HG03342 (cell line): ENCODE measurements at regions not wholly inside any gene's neighbourhood (a gene's known extent, or its start where the extent isn't known, plus 50 kb on each side); places are given as distances from the start of the nearest gene placed in this dataset.
"Not testable (repeated sequence)": the region's sequence is repeated elsewhere in the genome, so short reads cannot be mapped to it uniquely, and the experiment has no call there.

Experiments
- ATAC-seq: cut with Tn5 transposase; IDR thresholded peaks from one replicate; pipeline ENCODE4 v1.9.1; 2021; ENCODE audit warnings: mild to moderate bottlenecking, moderate library complexity; ENCODE audit not compliant: unreplicated experiment

DNA sequence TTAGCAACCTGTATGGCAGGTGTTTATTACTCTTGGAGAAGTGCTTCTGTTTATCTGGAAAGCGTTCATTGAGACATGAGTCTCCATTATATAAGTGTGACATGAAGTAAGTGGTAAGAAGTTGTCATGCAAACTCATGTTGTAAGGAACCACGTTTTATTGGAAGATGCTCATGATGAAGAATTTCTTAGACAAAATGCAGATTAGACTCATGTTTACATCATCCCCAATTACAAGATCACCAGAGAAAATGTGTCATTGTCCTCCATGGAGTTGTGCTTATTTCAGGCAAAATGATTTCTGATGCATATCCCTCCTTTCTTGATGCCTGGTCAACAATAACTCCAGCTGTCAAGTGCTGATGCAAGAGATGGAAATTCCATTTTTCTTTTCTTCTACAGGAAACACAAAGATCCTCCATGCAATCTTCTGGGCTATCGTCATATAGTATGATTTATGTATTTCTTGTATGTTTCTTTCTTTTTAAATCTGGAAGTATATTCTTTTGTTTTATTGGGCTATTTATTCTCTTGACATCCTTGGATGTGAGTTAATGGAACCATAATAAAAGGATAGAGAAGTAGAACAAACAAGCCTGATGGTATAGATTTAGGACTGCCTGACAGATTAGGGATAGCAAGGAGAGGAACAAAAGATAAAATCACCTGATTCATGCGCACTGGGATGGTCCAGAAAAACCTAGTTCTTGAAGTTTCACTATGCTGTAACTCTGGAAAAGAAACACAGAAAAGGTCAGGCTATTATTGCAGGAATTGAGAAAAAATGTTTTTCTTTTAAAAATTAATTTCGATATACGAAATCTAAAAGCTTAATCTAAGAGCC is 50.7 kb upstream of the DIAPH3 start:
- no peak for ATAC-seq

DNA sequence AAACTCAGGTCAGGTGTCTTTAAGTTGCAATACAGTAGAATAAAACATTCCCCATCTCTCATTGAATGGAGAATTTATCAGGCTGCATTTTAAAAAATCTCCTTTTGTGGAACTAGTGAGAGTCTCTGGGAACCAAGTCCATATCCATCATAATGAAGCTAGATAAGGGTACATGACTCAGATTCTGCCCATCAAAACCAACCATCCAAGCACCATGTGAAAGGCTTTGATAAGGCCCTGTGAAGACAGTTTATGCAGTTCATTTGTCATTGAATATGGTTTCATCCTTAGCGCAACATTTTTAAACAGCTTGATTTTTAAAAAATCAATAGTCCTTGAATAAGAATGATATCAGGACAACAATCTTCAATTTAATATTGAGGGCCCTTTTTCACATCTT is 56.3 kb upstream of the DIAPH3 start:
- ATAC-seq: no peak

DNA sequence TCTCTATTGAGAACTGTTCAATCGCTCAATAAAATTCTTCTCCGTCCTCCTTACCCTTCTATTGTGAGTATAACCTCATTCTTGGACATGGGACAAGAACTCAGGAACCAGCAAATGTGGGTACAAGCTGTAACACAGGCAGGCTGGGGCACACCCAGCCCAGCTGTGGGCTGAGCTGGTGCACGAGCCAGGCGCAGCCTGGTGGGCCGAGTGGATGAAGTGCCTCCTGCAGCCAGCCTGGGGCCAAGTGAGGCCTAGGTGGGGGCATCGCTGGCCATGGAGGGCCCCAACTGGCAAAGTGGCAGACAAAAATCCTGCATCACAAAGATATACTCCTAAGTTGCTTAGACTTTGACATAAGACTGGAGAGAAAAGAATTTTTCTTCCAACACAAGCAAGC is 57.9 kb upstream of the DIAPH3 start:
- ATAC-seq: no peak

DNA sequence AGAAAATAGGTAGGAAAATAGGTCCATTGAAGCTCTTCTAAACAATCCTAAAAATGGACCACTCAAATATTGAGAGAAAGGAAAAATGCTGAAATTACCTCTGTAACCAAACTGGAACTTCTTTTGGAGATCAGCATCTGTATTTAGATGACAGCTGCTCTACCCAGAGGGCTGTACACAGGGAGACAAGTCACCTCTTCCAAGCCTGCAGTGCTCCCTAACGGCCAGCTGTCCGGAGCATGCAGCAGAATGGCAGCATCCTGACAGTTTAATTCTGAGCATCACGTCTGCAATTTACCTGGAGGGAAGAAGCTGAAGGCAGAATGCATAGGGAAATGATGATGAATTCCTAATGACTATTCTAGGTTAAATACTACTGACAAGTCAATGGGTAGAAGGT is 62.8 kb upstream of the DIAPH3 start:
- ATAC-seq: no peak

DNA sequence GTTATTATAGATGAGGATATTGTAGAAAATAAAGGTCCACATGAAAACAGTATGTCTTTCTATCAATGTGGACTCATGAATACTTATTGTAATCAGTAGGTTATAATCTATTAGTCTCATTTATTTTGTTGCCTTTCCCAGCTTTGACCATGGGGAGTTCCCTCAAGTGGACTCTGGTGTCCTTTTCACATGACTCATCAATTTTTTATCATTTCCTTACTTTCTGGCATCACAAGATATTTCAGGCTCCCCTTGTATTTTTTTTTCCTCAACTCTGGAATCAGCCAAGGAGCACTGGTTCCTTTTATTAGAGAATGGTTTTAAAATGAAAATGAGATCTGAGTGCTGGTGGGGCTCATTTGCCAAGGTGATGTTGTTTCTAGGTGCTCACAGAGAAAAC is 63.4 kb upstream of the DIAPH3 start:
- no peak for ATAC-seq

DNA sequence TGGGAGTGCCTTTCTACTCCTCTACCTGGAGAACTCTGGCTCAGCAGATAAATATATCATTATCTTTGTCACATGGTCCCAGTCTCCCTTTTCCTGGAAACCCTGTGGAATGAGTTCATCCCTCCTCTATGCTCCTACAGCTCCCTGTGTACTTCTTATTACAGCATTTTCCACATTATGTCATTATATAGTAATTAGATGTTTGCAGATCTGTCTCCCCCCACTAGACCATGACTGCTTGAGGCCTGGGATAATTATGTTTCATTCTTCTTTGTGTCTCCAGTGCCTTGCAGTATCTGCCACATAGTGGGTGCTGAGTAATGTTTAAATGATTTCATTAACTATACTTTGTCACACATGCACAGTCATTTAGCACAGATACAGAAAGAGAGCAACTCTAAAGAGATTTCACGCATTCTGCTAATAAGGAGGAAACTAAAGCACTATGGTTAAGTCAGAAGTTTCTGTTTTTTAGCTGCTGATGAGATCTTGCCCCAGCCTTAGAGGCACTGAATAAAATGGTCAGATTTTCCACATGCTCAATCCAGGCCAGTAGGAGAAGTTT is 66.1 kb upstream of the DIAPH3 start:
- no peak for ATAC-seq

DNA sequence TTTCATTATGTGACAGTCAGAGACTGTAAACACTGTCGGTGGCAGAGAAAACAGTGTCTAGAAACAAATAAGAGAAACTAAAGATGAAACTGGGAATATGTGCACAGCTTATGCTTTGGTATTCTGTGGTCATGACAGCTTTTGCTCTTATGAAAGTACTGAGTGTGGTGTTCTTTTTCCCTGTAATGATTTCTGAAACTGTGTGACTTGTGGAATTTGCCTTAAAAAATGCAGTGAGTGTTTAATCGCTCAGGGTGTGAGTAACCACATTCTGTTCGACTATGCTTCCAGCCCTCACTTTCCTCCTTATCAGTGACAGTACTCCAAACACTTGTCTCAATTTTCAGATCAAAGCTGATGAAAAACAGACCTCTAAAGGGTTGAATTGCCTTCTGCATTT is 66.9 kb upstream of the DIAPH3 start:
- ATAC-seq: peak; percentile 75

DNA sequence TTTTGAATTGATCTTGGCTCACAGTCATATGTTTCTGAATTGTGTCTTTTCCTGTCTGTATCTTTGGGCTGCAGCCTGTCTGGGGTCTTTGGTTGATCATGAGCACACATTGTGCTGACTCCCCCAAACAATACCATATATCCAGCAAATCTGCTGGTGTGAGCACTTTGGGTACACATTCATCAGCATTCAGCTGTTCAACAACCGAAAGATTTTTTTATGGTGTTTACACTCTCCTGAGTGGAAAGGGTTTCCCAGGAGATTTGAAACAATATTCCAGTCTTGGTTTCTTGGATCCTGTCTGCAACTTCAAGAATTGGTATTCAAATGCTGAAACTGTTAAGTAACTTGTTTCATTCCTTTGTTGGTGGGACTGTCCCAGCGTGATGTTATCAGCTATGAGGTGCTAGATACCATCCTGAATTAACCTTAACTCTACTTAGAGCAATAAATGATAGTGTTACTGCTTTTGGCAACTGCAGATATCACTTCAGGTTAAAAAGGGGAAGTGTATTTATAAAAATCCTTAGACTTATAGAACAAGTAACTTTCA is 78.4 kb upstream of the DIAPH3 start:
- ATAC-seq: no peak

DNA sequence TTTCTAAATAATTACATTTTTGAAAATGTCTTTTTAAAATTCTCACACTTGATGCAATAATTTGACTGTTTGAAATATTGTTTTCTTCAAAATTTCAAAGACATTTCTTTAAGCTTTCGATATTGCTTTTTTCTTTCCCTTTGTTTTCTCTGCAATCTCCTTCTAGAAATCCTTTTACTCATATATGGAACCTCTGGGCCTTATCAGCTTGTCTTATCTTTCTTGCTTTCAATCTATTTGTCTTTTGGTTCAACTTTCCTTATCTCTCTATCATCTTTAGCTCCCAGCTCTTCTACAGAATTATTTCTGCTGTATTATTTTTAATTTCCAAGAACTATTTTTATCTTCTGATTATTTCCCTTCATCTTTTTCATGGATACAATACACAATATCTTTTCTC is 80.7 kb upstream of the DIAPH3 start:
- ATAC-seq: no peak

DNA sequence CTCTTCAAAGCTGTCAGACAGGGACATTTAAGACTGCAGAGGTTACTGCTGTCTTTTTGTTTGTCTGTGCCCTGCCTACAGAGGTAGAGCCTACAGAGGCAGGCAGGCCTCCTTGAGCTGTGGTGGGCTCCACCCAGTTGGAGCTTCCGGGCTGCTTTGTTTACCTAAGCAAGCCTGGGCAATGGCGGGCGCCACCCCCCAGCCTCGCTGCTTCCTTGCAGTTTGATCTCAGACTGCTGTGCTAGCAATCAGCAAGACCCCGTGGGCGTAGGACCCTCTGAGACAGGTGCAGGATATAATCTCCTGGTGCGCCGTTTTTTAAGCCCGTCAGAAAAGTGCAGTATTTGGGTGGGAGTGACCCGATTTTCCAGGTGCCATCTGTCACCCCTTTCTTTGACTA is 87.7 kb upstream of the DIAPH3 start:
- ATAC-seq: not testable (repeated sequence)

DNA sequence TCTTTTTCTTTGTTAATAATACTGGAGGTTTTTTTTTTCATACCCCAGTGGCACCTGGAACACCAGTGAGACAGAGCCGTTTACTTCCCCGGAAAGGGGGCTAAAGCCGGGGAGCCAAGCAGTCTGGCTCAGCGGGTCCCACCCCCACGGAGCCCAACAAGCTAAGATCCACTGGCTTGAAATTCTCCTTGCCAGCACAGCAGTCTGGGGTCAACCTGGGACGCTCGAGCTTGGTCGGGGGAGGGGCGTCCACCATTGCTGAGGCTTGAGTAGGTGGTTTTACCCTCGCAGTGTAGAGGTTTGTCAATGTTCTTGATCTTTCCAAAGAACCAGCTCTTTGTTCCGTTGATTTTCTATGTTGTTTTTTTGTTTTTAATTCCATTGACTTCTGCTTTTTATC is 94.6 kb upstream of the DIAPH3 start:
- ATAC-seq: no peak

DNA sequence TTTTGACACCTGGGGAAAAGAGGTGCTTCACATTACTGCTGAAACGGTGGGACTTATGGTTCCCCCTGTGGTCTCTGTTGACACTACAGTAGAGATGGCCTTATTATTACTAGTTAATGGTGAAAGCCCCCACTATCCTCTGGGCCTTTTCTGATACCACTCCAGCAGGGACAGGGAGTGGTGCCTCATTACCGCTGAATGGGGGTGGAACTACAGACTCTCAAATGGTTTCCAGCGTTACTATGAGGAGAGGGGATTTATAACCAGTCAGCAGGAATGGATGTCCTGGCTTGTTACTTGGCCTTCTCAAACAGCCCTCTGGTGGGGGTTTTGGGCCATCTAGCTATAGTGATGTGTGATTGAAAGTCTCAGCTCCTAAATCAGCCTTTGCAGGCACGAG is 96.7 kb upstream of the DIAPH3 start:
- peak; percentile 51 for ATAC-seq

DNA sequence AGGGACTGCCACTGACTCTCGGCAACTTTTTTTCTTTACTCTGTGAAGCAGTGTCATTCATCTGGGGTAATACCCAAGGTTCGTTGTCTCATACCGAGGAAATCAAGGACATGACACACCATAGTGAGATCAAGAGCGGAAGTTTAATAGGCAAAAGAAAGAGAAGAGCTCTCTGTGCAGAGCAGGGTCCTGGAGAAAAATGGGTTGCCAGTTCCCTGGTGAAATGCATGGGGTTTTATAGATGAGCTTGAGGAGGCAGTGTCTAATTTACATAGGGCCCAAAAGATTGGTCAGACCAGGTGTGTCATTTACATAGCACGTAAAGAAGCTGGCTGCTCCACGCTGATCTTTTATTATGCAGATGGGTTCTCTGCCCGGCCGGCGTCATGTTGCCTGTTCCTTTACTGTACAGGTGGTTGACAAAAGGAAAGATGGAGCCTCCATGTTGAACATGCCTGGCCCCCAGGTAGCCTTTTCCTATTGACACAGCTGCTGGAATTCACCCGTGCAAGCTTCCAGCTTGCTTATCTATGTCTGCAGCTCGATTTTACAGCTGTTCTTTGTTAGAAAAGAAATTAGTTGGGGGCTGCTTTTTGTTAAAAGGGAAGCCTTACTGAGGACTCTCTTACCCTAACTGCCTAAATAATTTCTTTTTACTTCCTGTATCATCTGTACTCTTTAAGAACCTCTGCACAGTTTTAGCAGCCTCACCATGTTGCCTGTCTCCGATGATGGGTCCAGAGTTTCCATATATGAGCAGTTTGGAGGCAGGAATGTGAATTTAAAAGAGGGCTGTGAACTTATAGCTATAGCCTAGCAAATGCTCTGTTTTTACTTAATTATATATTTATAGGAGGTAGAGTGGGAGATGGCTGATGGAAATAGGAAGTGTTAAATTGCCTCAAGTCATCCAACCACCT is 98.0 kb upstream of the DIAPH3 start:
- no peak for ATAC-seq

DNA sequence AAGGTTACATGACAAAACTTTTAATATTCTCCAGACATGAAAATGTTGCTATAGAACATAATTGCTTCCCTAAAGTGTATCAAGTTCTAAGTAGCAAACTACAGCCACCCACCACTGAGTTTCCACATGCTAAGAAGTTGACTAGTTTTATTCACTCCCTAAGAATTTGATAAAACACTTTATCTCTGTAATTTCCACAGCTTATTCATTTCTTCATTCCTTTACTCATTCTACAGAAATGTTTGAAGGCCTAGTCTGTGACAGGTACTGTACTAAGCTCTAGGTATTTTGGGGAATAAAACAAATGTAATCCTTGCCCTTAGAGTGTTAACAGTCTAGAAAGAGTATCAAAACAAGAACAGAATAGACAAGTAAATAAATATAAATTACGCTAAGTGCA is 101.8 kb upstream of the DIAPH3 start:
- ATAC-seq: no peak

DNA sequence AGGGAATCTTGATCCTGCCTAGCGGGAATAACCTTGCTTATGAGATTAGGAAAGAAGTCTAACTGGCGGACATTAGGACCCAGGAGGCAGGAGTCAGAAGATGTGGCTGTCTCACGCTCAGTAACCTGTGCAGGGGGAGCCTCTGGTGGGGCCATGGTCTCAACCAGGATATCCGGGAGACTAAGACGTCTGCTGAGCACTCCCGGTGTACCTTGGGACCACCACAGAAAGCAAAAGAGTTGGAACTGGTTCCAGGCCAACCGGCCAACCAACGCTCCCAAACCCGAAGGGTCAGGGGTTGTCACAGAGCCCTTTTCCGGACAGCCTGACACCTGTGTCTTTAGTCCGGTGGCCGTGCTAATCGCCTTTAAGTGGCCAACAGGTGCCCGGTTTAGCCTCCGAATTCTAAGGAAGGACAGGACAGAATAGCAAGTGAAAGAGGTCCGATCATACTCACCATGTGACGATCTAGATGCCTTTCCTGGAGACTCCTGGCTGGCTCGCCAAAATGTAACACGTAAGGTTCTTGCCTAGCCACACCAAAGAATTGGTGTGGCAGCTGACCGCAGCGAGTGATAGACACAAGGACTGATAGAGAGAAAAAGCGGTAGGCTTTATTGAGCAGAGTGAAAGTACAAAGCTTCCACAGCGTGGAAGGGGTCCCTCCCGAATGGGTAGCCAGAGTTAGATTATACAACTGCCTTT is 103.9 kb upstream of the DIAPH3 start:
- ATAC-seq: peak; percentile 94

DNA sequence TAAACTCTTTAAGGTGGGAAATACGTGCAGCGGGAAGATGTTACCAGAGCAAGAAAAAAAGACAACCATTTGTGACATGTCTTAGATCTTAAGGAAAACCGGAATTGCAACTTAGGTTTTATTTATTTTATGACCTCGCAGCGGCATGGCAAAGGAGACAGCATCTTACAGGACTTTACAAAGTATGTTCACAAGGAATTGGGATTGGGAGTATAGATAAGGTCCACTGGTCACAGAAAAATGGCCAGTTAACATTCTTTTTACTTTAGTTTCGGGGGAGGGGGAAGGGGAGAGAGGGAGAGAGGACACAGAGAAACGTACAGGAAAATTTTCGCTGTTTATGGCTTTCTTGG is 104.5 kb upstream of the DIAPH3 start:
- ATAC-seq: no peak

DNA sequence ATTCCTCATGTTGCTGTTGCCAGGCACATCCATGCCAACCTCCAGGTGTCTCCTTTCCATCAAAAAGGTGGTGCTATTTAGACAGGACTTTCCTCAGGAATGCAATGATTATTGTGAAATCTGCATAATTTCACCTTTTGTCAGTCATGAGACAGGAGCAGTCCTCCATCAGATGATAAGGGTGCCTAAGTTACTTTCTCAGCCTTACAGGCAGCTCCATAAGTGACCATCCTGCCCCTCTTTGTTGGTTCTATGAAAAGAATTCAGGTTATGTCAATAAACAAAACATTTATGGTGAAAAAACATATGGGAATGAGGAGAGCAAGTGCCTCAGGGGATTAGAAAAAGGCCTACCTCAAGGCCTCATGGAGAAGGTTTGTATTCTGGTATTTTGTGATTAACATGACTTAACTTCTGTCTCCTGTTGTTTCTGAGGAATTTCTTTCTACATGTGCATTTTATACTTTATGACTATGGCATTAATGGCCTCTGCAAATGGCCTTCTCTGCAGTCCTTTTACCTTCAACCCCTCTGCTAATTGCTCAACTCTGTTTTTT is 110.3 kb upstream of the DIAPH3 start:
- ATAC-seq: no peak

DNA sequence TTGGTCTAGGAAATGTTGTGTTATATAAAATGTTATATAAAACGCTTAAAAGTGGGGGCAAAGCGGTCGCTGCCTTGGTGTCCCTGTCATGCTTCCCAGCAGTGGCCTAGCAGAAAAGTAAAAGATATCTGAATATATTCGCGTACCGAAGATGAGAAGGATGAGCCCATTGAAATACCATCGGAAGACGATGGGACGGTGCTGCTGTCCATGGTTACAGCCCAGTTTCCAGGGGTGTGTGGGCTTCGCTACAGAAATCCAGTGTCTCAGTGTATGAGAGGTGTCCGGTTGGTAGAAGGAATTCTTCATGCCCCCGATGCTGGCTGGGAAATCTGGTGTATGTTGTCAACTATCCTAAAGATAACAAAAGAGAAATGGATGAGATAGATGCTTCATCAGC is 110.9 kb upstream of the DIAPH3 start:
- no peak for ATAC-seq

DNA sequence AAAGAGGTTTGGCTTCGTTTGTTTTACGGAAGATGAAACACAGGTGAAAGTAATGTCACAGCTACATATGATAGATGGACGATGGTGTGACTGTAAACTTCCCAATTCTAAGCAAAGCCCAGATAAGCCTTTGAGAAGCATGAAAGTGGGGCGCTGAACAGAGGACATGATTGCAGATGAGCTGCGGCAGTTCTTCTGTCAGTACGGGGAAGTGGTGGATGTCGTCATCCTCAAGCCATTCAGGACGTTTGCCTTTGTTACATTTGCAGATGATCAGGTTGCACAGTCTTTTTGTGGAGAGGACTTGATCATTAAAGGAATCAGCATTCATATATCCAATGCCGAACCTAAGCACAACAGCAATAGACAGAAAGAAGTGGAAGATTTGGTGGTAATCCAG is 111.5 kb upstream of the DIAPH3 start:
- no peak for ATAC-seq

DNA sequence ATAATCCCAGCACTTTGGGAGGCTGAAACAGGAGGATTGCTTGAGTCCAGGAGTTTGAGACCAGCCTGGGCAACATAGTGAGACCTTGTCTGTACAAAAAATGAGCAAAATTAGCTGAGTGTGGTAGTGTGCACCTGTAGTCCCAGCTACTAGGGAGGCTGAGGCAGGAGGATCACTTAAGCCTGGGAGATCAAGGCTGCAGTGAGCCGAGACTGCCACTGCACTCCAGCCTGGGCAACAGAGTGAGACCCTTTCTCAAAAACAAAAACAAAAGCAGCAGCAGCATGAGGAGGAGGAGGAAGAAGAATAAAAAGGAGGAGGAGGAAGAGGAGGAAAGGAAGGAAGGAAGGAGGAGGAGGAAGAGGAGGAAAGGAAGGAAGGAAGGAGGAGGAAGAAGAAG is 116.5 kb upstream of the TDRD3 start:
- not testable (repeated sequence) for ATAC-seq

DNA sequence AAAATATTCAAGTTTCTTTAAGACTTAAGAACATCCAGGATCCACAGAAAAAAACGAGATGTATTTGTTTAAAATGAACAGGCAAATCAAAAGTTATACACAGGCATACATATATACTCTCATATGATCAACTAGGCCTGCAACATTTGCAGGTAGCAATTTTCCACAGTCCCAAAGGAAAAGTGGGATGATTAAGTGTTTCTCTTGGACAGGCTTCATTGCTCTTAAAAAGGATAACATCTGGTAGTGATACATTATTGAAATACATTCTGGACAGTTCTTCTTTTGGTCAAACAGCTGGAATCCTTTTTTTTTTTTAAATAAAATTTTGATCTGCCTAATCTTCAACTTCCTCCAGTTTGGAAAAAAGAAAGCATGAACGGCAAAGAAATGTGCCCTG is 114.8 kb upstream of the TDRD3 start:
- ATAC-seq: no peak
